IMR-90 (cell line): ENCODE measurements at regions not wholly inside any gene's neighbourhood (a gene's known extent, or its start where the extent isn't known, plus 50 kb on each side); places are given as distances from the start of the nearest gene placed in this dataset.
A peak's percentile ranks its signal among the peaks of the same experiment; 100 is the strongest.

ENCODE experiments used
- ATAC-seq: fragments of 200-7000 bp; cut with Tn5 transposase; 2 replicates; pipeline ENCODE4 v1.9.1; 2020; ENCODE audit warnings: low read depth, mild to moderate bottlenecking, moderate library complexity
- BruUV-seq: library from RNA; stranded (reverse); fragments of 400-500 nt; replicated peaks from 2 replicates; lab custom pipeline; 2021; lab: Mats Ljungman, UMichigan
- CTCF ChIA-PET: fragments of 300-600 bp; formaldehyde crosslinking; extraction: SDS; loops from one replicate; lab custom pipeline; 2021; ENCODE audit warnings: antibody characterized with exemption; lab: Yijun Ruan, JAX
- POLR2A ChIA-PET: fragments of 300-600 bp; sonication (Branson Sonifier 250); formaldehyde crosslinking; loops from one replicate; lab custom pipeline; 2022; ENCODE audit warnings: antibody characterized with exemption; ENCODE audit not compliant: unreplicated experiment; lab: Charles Lee
- DNase-seq: peaks from one replicate; pipeline ENCODE4 v3.0.0; 2013
- H2AFZ ChIP-seq: replicated peaks from 2 replicates; pipeline ENCODE3; 2013; ENCODE audit warnings: low read length, mild to moderate bottlenecking; ENCODE audit not compliant: poor library complexity
- H2AK5ac ChIP-seq: 2 replicates; pipeline ENCODE4 v1.6.1; 2013; ENCODE audit warnings: low read depth, low read length, inconsistent platforms
- H2AK9ac ChIP-seq: replicated peaks from 2 replicates; pipeline ENCODE3; 2013; ENCODE audit warnings: mild to moderate bottlenecking, low read depth, low read length, moderate library complexity; ENCODE audit not compliant: poor library complexity
- H2BK120ac ChIP-seq: 2 replicates; pipeline ENCODE4 v1.6.1; 2013; ENCODE audit warnings: low read depth, low read length, inconsistent platforms
- H2BK15ac ChIP-seq: 3 replicates; pipeline ENCODE4 v1.6.1; 2013; ENCODE audit warnings: low read depth, low read length, inconsistent platforms
- H2BK20ac ChIP-seq: 2 replicates; pipeline ENCODE4 v1.6.1; 2013; ENCODE audit warnings: low read depth, mild to moderate bottlenecking, inconsistent platforms, low read length, moderate library complexity
- H2BK5ac ChIP-seq: 2 replicates; pipeline ENCODE4 v1.6.1; 2013; ENCODE audit warnings: mild to moderate bottlenecking, low read depth, low read length, inconsistent platforms; ENCODE audit not compliant: poor library complexity, severe bottlenecking
- H3K14ac ChIP-seq: replicated peaks from 2 replicates; pipeline ENCODE4 v1.6.1; 2013; ENCODE audit warnings: low read depth, low read length, inconsistent platforms
- H3K18ac ChIP-seq: 2 replicates; pipeline ENCODE4 v1.6.1; 2013; ENCODE audit warnings: low read depth, low read length, control low read depth
- H3K23ac ChIP-seq: 2 replicates; pipeline ENCODE4 v1.6.1; 2013; ENCODE audit warnings: low read depth, low read length, inconsistent platforms
- H3K27ac ChIP-seq: 2 replicates; pipeline ENCODE4 v1.5.1; 2013; ENCODE audit warnings: mild to moderate bottlenecking, control low read depth, low read length; ENCODE audit not compliant: insufficient read depth
- H3K27me3 ChIP-seq: 2 replicates; pipeline ENCODE4 v1.6.1; 2013; ENCODE audit warnings: low read length; ENCODE audit not compliant: control insufficient read depth, insufficient read depth
- H3K36me3 ChIP-seq: 2 replicates; pipeline ENCODE4 v1.6.1; 2013; ENCODE audit warnings: low read length, mixed read lengths; ENCODE audit not compliant: control insufficient read depth, insufficient read depth
- H3K4ac ChIP-seq: 2 replicates; pipeline ENCODE4 v1.6.1; 2013; ENCODE audit warnings: low read depth, low read length, inconsistent platforms
- H3K4me1 ChIP-seq: 2 replicates; pipeline ENCODE4 v1.6.1; 2013; ENCODE audit warnings: low read length, mixed read lengths; ENCODE audit not compliant: control insufficient read depth, insufficient read depth
- H3K4me2 ChIP-seq: 2 replicates; pipeline ENCODE4 v1.6.1; 2013; ENCODE audit warnings: low read depth, mild to moderate bottlenecking, control low read depth, low read length, moderate library complexity
- H3K4me3 ChIP-seq: 2 replicates; pipeline ENCODE4 v1.5.1; 2013; ENCODE audit warnings: low read depth, mild to moderate bottlenecking, control low read depth, low read length, moderate library complexity; ENCODE audit not compliant: insufficient read depth
- H3K56ac ChIP-seq: 2 replicates; pipeline ENCODE4 v1.6.1; 2013; ENCODE audit warnings: low read length, inconsistent platforms; ENCODE audit not compliant: insufficient read depth; ENCODE audit errors: extremely low read depth
- H3K79me1 ChIP-seq, 2 experiments: 2 replicates each; pipeline ENCODE4 v1.6.1; 2013; ENCODE audit warnings: low read length in 2 of 2, inconsistent platforms in 1 of 2, low read depth in 1 of 2
- H3K9ac ChIP-seq: 2 replicates; pipeline ENCODE4 v1.6.1; 2013; ENCODE audit warnings: low read depth, low read length, control low read depth
- H3K9me1 ChIP-seq: 2 replicates; pipeline ENCODE4 v1.6.1; 2013; ENCODE audit warnings: low read length, inconsistent platforms; ENCODE audit not compliant: insufficient read depth
- H3K9me3 ChIP-seq: 2 replicates; pipeline ENCODE4 v1.6.1; 2013; ENCODE audit warnings: low read length; ENCODE audit not compliant: control insufficient read depth, insufficient read depth
- H4K20me1 ChIP-seq: 2 replicates; pipeline ENCODE4 v1.6.1; 2013; ENCODE audit warnings: low read length, inconsistent platforms; ENCODE audit not compliant: insufficient read depth
- H4K5ac ChIP-seq: 2 replicates; pipeline ENCODE4 v1.6.1; 2013; ENCODE audit warnings: mild to moderate bottlenecking, low read depth, low read length, control low read depth
- H4K8ac ChIP-seq, 2 experiments: 2 replicates each; pipeline ENCODE4 v1.6.1; 2013; ENCODE audit warnings: low read depth in 2 of 2, low read length in 2 of 2, control low read depth in 1 of 2, inconsistent platforms in 1 of 2
- H4K91ac ChIP-seq: 2 replicates; pipeline ENCODE4 v1.6.1; 2013; ENCODE audit warnings: low read depth, low read length, inconsistent platforms; ENCODE audit not compliant: insufficient read depth
- BHLHE40 ChIP-seq: fragments of 150-350 bp; IDR thresholded peaks from 2 replicates; pipeline ENCODE4 v1.6.1; 2016; ENCODE audit warnings: mild to moderate bottlenecking, low read depth, low read length
- MAFK ChIP-seq: IDR thresholded peaks from 2 replicates; pipeline ENCODE4 v1.6.1; 2012; ENCODE audit warnings: low read depth, low read length, improper control_type of control experiment
- WGBS, 2 experiments: methylation state at CpG; one replicate each; pipeline versions ENCODE4 v1.1.5 to v1.1.7; 2013; ENCODE audit warnings: missing lambda C conversion rate in 2 of 2; ENCODE audit not compliant: insufficient read length in 1 of 2; ENCODE audit errors: extremely low coverage in 2 of 2; 5-methylcytosine and 5-hydroxymethylcytosine counted together
- dilution Hi-C: fragments of 300-500 bp; cut with HindIII; formaldehyde crosslinking; loops from one replicate; pipeline ENCODE4 v1.14.3; 2018; ENCODE audit warnings: low sequenced_read_pairs; ENCODE audit not compliant: unreplicated experiment
- in situ Hi-C: fragments of 300-500 bp; cut with MboI; formaldehyde crosslinking; loops from 3 replicates; pipeline ENCODE4 v1.14.3; 2019; ENCODE audit warnings: low sequenced_read_pairs, inconsistent platforms, mixed read lengths
- intact Hi-C: fragments of 100-400 bp; cut with micrococcal nuclease; formaldehyde crosslinking; loops from 2 replicates; pipeline ENCODE4 v1.10.0; 2022

DNA sequence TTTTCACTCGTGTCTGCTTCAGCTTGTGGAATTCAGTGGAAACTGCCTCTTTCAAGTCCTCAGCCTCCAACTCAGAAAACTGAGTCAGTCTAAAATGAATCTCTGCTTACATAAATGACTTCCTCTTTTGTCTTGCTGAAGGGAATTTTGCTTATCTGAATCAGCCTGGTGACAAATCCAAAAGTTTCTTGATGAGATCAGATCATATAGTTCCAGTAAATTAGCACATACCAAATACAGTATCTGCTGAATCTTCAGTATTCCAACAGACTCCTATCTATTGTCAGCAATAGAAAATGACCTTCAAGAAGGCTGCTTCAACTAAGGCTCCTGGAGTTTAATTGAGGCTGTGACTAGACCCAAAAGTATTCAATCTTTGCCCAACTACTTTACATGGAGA is 290.0 kb downstream of the MZT1 start:
- no peak overlapping the region for H2BK5ac ChIP-seq
- no peak overlapping the region for H2AFZ ChIP-seq
- no peak overlapping the region for H2BK20ac ChIP-seq
- BruUV-seq, result no TSS peak
- H3K56ac ChIP-seq, result no peak overlapping the region
- H3K9me1 ChIP-seq, result no peaks in the 10 kb centered on the region
- H4K20me1 ChIP-seq, result no peaks in the 10 kb centered on the region
- H3K27me3 ChIP-seq, result no peaks in the 10 kb centered on the region
- intact Hi-C loops (no loop called here), dilution Hi-C loops (no loop called here), in situ Hi-C loops (no loop called here)
- no peak overlapping the region for H2BK120ac ChIP-seq
- H3K4me1 ChIP-seq, result no peaks in the 10 kb centered on the region
- no peak overlapping the region for H4K91ac ChIP-seq
- H3K4me3 ChIP-seq, result no peak overlapping the region
- no peak overlapping the region for H3K27ac ChIP-seq
- CTCF ChIA-PET, result no interaction called here
- no peak overlapping the region for H4K8ac ChIP-seq
- H3K36me3 ChIP-seq, result no peaks in the 10 kb centered on the region
- no peak overlapping the region for H3K14ac ChIP-seq
- H2AK5ac ChIP-seq, result no peak overlapping the region
- TF ChIP-seq BHLHE40 (no peak), MAFK (peak; percentile 1; the same call in 1 of the 2 replicates)
- DNase-seq (peak; percentile 63), ATAC-seq (peak; percentile 37)
- H2BK15ac ChIP-seq, result no peak overlapping the region
- no CpG with 5 or more reads among the region's 1 CpG for WGBS, 2 experiments
- H3K23ac ChIP-seq, result no peak overlapping the region
- H3K79me1 ChIP-seq, result no peaks in the 10 kb centered on the region
- no peak overlapping the region for H2AK9ac ChIP-seq
- no peak overlapping the region for H3K18ac ChIP-seq
- no peak overlapping the region for H3K4me2 ChIP-seq
- H3K9me3 ChIP-seq, result no peaks in the 10 kb centered on the region
- H3K9ac ChIP-seq, result no peak overlapping the region
- POLR2A ChIA-PET, result no interaction called here
- no peak overlapping the region for H4K5ac ChIP-seq
- no peak overlapping the region for H3K4ac ChIP-seq
